Activated CD8-positive, alpha-beta T cell treated with anti-CD3 and anti-CD28 coated beads, Interleukin-2, amount 10 ng/mL, durations not matched to agents 7 days and 5 days (primary cell): ENCODE measurements at regions not wholly inside any gene's neighbourhood (a gene's known extent, or its start where the extent isn't known, plus 50 kb on each side); places are given as distances from the start of the nearest gene placed in this dataset.
"Not testable (repeated sequence)": the region's sequence is repeated elsewhere in the genome, so short reads cannot be mapped to it uniquely, and the experiment has no call there.

Experiments used
- ATAC-seq: fragments of 150-1000 bp; cut with Tn5 transposase; one replicate; pipeline ENCODE4 v1.10.0; 2021; ENCODE audit warnings: moderate library complexity
- CTCF ChIA-PET: fragments of 350-600 bp; sonication (Branson Sonifier 250); formaldehyde crosslinking; loops from one replicate; lab custom pipeline; 2021; ENCODE audit warnings: antibody characterized with exemption; lab: Charles Lee
- POLR2A ChIA-PET: fragments of 350-600 bp; sonication (Branson Sonifier 250); formaldehyde crosslinking; loops from one replicate; lab custom pipeline; 2021; ENCODE audit warnings: antibody characterized with exemption; lab: Charles Lee
- DNase-seq: peaks from one replicate; pipeline ENCODE4 v3.0.0-alpha.2; 2020
- H3K27ac Mint-ChIP-seq: one replicate; pipeline ENCODE4 v1.8.0; 2021; ENCODE audit warnings: mild to moderate bottlenecking, mixed read lengths
- H3K27me3 Mint-ChIP-seq: one replicate; pipeline ENCODE4 v1.8.0; 2021; ENCODE audit warnings: low read depth, mixed read lengths
- H3K36me3 Mint-ChIP-seq: one replicate; pipeline ENCODE4 v1.8.0; 2021; ENCODE audit warnings: low read depth, mixed read lengths
- H3K4me1 Mint-ChIP-seq: one replicate; pipeline ENCODE4 v1.8.0; 2021; ENCODE audit warnings: low read depth, mixed read lengths
- H3K4me3 Mint-ChIP-seq: one replicate; pipeline ENCODE4 v1.8.0; 2021; ENCODE audit warnings: mild to moderate bottlenecking, mixed read lengths
- H3K9me3 Mint-ChIP-seq: one replicate; pipeline ENCODE4 v1.8.0; 2022; ENCODE audit warnings: mixed read lengths; ENCODE audit not compliant: insufficient read depth

DNA sequence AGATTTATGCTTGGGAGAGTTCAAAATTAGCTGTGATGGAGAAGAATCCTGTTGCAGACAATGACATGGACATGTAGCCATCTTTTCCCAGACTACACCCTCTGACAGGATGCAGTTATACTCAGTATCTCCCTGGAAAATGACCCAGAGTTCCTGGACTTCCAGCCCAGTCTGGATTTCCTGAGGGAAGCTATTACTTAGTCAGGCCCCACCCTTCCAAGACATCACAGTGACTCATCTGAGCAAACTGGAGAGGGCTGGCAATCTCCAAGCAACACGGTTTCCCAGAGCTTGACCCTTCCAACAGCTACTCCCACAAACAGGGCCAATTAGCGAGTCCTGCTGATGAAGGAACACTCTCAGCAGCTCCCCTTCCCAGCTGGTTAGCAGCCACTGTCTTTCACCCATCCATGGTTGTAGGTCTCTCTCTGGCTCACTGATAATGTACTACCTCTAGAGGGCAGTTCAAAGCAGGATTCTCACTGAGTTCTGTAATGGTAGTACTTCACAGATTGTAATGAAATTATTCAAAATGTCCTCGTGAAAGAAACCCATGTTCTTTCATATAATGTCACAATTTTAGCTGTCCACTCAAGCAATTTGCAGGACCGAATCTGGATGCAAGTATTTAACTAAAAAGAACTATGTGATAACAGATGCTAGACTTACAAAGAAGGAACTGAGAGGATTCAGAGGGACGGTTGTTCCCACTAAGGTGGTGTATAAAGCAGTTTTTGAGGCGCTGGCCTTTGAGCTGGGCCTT is 110.2 kb downstream of the MDH1 start:
- ChIA-PET CTCF (interaction anchor here (0.9 to 3.3 kb wide), 17 partner anchors 13 to 665 kb away, joined by 3 to 61 read pairs (median 5); partner anchors contain the start of gene UGP2), POLR2A (no interaction called here)
- Mint-ChIP-seq H3K4me3 (no peak overlapping the region), H3K4me1 (no peaks in the 10 kb centered on the region), H3K9me3 (no peaks in the 10 kb centered on the region), H3K36me3 (no peaks in the 10 kb centered on the region), H3K27ac (no peak overlapping the region), H3K27me3 (peaks cover 2% of the 10 kb centered on the region)
- ATAC-seq, result peak; percentile 80
- DNase-seq, result peak; percentile 24

DNA sequence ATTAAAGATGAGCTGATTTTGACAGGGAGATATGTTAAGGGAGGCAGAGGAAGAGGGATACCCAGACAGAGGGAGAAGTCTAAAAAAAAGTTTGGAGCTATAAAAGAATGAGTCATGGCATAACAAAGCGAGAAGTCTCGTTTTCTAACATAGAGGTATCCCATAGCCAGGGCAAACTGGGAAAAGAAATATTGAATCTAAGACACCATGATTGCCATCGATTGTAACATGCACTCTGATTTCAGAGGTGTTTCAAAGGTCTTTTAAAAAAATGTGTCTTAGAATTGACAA is 110.7 kb downstream of the MDH1 start:
- no peak for DNase-seq
- Mint-ChIP-seq H3K4me3 (no peak overlapping the region), H3K4me1 (no peaks in the 10 kb centered on the region), H3K9me3 (no peaks in the 10 kb centered on the region), H3K36me3 (no peaks in the 10 kb centered on the region), H3K27ac (no peak overlapping the region), H3K27me3 (peaks cover 2% of the 10 kb centered on the region)
- POLR2A ChIA-PET, result no interaction called here
- CTCF ChIA-PET, result interaction anchor here (1.2 to 3.3 kb wide), 13 partner anchors 12 to 664 kb away, joined by 3 to 61 read pairs (median 5); partner anchors contain the start of gene UGP2
- ATAC-seq, result no peak

DNA sequence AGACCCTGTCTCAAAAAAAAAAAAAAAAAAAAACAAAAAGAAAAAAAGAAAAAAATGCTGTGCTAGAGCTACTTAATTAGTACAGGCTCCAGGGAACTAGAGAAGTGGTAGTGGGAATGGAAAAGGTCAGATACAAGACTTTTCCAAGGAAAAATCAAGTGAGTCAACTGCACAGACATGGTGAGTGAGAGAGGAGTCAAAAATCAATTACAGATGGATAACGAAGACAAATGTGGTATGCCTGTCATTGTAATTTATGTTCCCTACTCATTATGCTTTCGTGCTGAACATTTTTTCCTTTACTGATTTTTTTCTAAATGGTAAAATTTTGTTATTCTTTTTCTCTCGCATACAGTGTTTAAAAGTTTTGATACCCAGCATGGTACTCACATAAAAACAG is 111.5 kb downstream of the MDH1 start:
- H3K27me3 Mint-ChIP-seq, result peaks cover 3% of the 10 kb centered on the region
- no peak overlapping the region for H3K4me3 Mint-ChIP-seq
- H3K36me3 Mint-ChIP-seq, result no peaks in the 10 kb centered on the region
- no peaks in the 10 kb centered on the region for H3K9me3 Mint-ChIP-seq
- H3K4me1 Mint-ChIP-seq, result no peaks in the 10 kb centered on the region
- ChIA-PET POLR2A (no interaction called here), CTCF (interaction anchor here (2.2 to 3.3 kb wide), 5 partner anchors 11 to 175 kb away, joined by 8 to 61 read pairs (median 10); partner anchors contain the start of gene UGP2)
- DNase-seq (no peak), ATAC-seq (no peak)
- H3K27ac Mint-ChIP-seq, result no peak overlapping the region

DNA sequence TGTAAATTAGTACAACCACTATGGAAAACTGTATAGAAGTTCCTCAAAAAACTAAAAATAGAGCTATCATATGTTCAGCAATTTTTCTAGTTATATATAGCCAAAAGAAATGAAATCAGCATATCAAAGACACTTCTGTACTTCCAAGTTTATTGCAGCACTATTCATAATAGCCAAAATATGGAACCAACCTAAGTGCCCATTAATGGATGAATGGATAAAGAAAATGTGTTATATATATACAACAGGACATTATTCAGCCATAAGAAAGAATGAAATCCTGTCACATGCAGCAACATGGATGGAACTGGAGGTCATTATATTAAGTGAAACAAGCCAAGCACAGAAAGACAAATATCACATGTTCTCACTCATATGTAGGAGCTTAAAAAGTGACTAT is 112.6 kb downstream of the MDH1 start:
- CTCF ChIA-PET, result no interaction called here
- POLR2A ChIA-PET, result no interaction called here

DNA sequence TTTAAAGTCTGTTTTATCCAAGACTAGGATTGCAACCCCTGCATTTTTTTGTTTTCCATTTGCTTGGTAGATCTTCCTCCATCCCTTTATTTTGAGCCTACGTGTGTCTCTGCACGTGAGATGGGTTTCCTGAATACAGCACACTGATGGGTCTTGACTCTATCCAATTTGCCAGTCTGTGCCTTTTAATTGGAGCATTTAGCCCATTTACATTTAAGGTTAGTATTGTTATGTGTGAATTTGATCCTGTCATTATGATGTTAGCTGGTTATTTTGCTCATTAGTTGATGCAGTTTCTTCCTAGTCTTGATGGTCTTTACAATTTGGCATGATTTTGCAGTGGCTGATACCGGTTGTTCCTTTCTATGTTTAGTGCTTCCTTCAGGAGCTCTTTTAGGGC is 117.3 kb downstream of the MDH1 start:
- H3K36me3 Mint-ChIP-seq, POLR2A ChIA-PET, DNase-seq, H3K4me3 Mint-ChIP-seq, CTCF ChIA-PET, H3K27me3 Mint-ChIP-seq, H3K27ac Mint-ChIP-seq, H3K9me3 Mint-ChIP-seq, H3K4me1 Mint-ChIP-seq, ATAC-seq: not testable (repeated sequence)

More for the DNA sequence above, 112.6 kb downstream of the MDH1 start:
- Mint-ChIP-seq H3K36me3 (no peaks in the 10 kb centered on the region), H3K9me3 (no peaks in the 10 kb centered on the region), H3K4me3 (no peak overlapping the region), H3K27me3 (peaks cover 7% of the 10 kb centered on the region), H3K4me1 (no peaks in the 10 kb centered on the region), H3K27ac (no peak overlapping the region)
- DNase-seq, result no peak
- ATAC-seq, result no peak

DNA sequence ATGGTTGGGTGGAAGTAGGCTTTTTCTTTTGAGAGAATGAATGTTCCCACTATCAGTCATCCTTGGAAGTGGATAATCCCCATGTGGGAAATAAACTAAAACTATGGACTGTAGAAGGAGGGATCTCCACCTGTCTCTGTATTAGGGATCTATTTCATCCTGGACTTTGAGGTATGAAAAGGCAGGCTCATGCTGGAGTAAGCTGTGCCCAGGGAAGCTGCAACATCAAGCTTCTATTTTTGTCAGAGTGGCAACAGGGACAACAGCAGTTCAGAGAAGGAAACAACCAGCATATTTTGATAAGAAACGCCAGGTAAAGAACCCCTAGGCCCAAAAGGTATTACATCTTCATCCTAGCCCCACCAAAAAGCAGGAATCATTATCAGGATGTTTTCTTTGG is 122.0 kb downstream of the MDH1 start:
- H3K27me3 Mint-ChIP-seq, result peaks cover 2% of the 10 kb centered on the region
- DNase-seq, result no peak
- no peaks in the 10 kb centered on the region for H3K36me3 Mint-ChIP-seq
- H3K9me3 Mint-ChIP-seq, result no peaks in the 10 kb centered on the region
- H3K4me1 Mint-ChIP-seq, result no peaks in the 10 kb centered on the region
- no peak overlapping the region for H3K4me3 Mint-ChIP-seq
- ATAC-seq, result no peak
- ChIA-PET POLR2A (no interaction called here), CTCF (interaction anchor here (3.0 kb wide), 1 partner anchor 12 kb away, joined by 10 read pairs; no protein-coding TSS in a partner anchor)
- H3K27ac Mint-ChIP-seq, result no peak overlapping the region

DNA sequence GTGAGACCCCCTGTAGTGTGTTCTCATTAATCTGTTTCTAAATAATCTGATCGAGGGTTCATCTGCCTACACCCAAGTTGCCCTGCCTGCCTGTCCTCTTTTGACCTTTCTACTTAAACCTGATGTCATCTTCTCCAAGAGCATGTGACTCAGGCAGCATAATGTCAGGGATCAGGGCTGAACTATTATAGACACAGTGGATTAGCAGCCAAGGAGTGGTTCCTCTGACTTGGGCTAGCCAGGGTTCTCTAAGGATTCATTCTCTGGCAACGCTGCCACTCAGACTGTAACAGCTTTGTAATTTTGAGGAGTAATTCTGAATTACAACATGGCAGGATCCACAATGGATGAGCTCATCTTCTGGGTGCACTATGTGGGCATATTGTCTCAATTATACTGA is 124.0 kb downstream of the MDH1 start:
- H3K4me3 Mint-ChIP-seq, result no peak overlapping the region
- ATAC-seq (no peak), DNase-seq (no peak)
- no peaks in the 10 kb centered on the region for H3K9me3 Mint-ChIP-seq
- peaks cover 4% of the 10 kb centered on the region for H3K27me3 Mint-ChIP-seq
- H3K4me1 Mint-ChIP-seq, result no peaks in the 10 kb centered on the region
- POLR2A ChIA-PET, result no interaction called here
- H3K36me3 Mint-ChIP-seq, result no peaks in the 10 kb centered on the region
- no peak overlapping the region for H3K27ac Mint-ChIP-seq
- CTCF ChIA-PET, result interaction anchor here (3.0 kb wide), 1 partner anchor 14 kb away, joined by 10 read pairs; no protein-coding TSS in a partner anchor

DNA sequence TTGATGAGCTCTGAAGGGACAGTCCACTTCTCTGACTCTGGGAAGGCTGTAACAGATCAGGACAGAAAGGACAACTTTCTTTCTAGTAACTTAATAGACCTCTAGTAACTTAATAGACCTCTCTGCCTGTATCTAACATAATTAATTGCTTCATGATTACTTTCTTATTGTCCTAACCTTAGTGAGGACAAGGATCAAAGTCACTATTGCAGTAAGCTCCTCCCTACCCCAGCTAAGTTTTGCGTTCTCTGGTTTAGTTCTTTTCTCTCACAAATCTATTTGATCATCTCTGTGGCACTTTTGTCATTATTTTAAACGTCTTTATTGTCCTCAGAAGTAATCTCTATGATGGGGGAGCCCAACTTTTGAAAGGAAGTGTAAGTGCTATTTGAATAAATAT is 125.5 kb upstream of the UGP2 start:
- ATAC-seq (no peak), DNase-seq (no peak)
- Mint-ChIP-seq H3K36me3 (no peaks in the 10 kb centered on the region), H3K27ac (no peak overlapping the region), H3K27me3 (peaks cover 4% of the 10 kb centered on the region), H3K9me3 (no peaks in the 10 kb centered on the region), H3K4me3 (no peak overlapping the region), H3K4me1 (no peaks in the 10 kb centered on the region)
- CTCF ChIA-PET, result no interaction called here
- POLR2A ChIA-PET, result no interaction called here

DNA sequence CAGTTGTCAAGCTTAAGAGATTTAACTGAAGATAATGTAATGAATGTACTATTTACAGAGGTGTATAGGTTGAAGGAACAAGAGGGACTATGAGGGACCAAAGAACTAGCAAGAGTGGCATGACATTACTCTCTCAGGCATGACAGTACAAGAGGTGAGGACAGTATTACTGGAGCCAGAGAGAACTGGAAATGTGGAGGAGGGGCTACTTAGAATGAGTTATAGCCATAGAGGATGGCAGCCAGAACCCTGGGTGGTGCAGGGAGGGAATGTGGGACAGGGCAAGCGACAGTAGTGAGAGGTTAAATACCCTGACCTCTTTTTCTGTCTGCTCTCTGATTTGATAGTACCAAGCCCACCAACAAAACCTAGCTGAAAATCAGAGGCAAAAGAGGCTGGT is 122.6 kb upstream of the UGP2 start:
- Mint-ChIP-seq H3K4me3 (no peak overlapping the region), H3K27me3 (peaks cover 4% of the 10 kb centered on the region), H3K4me1 (no peaks in the 10 kb centered on the region), H3K9me3 (no peaks in the 10 kb centered on the region), H3K36me3 (no peaks in the 10 kb centered on the region), H3K27ac (no peak overlapping the region)
- ATAC-seq (no peak), DNase-seq (no peak)
- POLR2A ChIA-PET, result no interaction called here
- CTCF ChIA-PET, result no interaction called here

DNA sequence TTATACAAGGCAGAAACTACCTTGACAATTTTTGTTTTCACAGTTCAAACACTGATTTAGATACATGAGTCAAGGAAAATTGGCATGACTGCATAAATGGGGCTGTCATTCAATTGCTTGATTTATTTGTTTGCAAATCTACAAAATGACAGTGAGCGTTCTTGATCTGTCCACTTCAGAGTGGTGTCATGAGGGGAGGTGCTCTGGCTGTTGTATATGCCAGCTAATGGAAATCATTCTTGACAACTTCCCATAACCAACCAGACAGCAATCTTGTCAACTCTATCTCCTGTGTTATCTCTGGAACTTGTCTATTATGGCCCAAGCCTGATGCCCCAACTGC is 120.6 kb upstream of the UGP2 start:
- DNase-seq, result no peak
- H3K4me1 Mint-ChIP-seq, result no peaks in the 10 kb centered on the region
- CTCF ChIA-PET, result no interaction called here
- no peaks in the 10 kb centered on the region for H3K9me3 Mint-ChIP-seq
- H3K27ac Mint-ChIP-seq, result no peak overlapping the region
- H3K36me3 Mint-ChIP-seq, result no peaks in the 10 kb centered on the region
- H3K27me3 Mint-ChIP-seq, result peaks cover 6% of the 10 kb centered on the region
- no peak overlapping the region for H3K4me3 Mint-ChIP-seq
- ATAC-seq, result no peak
- POLR2A ChIA-PET, result no interaction called here

DNA sequence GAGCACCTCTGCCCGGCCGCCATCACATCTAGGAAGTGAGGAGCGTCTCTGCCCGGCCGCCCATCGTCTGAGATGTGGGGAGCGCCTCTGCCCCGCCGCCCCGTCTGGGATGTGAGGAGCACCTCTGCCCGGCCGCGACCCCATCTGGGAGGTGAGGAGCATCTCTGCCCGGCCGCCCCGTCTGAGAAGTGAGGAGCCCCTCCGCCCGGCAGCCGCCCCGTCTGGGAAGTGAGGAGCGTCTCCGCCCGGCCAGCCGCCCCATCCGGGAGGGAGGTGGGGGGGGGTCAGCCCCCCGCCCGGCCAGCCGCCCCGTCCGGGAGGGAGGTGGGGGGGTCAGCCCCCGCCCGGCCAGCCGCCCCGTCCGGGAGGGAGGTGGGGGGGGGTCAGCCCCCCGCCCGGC is 119.4 kb upstream of the UGP2 start:
- DNase-seq, H3K36me3 Mint-ChIP-seq, CTCF ChIA-PET, H3K27me3 Mint-ChIP-seq, H3K27ac Mint-ChIP-seq, H3K4me3 Mint-ChIP-seq, ATAC-seq, H3K4me1 Mint-ChIP-seq, H3K9me3 Mint-ChIP-seq, POLR2A ChIA-PET: not testable (repeated sequence)

DNA sequence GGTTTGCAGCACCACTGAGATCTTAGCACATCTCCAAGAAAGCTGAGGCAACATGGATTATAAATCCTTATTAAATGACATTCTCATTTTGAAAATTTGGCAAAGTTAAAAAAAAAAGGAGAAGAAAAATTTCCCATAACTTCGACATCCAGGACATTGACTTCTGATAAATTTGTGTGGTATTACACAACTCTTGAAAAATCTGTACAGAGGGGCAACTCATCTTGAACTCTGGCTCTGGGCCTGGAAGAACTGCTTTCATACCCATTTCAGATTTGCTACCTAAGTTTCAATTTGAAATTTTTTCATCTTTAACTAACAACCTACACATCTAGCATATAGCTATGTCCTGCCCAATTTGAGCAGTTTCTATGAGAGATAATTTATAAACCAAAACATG is 118.0 kb upstream of the UGP2 start:
- Mint-ChIP-seq H3K4me1 (no peaks in the 10 kb centered on the region), H3K27ac (no peak overlapping the region), H3K36me3 (no peaks in the 10 kb centered on the region), H3K4me3 (no peak overlapping the region), H3K9me3 (no peaks in the 10 kb centered on the region), H3K27me3 (peaks cover 7% of the 10 kb centered on the region)
- CTCF ChIA-PET, result no interaction called here
- DNase-seq (no peak), ATAC-seq (no peak)
- POLR2A ChIA-PET, result no interaction called here

DNA sequence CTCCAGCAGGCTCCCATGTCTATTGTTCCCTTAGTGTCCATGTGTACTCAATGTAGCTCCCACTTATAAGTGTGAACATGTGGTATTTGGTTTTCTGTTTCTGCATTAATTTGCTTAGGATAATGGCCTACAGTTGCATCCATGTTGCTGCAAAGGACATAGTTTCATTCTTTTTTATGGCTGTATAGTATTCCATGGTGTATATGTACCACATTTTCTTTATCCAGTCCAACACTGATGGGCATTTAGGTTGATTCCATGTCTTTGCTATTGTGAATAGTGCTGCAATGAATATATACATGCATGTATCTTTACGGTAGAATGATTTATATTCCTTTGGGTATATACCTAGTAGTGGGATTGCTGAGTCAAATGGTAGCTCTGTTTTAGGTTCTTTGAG is 116.5 kb upstream of the UGP2 start:
- CTCF ChIA-PET, H3K27ac Mint-ChIP-seq, H3K36me3 Mint-ChIP-seq, H3K4me3 Mint-ChIP-seq, ATAC-seq, H3K4me1 Mint-ChIP-seq, POLR2A ChIA-PET, H3K27me3 Mint-ChIP-seq, H3K9me3 Mint-ChIP-seq, DNase-seq: not testable (repeated sequence)
